Keratinocyte (primary cell): ENCODE measurements at regions not wholly inside any gene's neighbourhood (a gene's known extent, or its start where the extent isn't known, plus 50 kb on each side); places are given as distances from the start of the nearest gene placed in this dataset.

Experiments
- DNase-seq: peaks from one replicate; pipeline ENCODE4 v3.0.0-alpha.2; 2011; ENCODE audit warnings: low read depth, missing footprints, low spot score
- FAIRE-seq: peaks from 2 replicates; lab custom pipeline; 2011; peaks lifted over from hg19 to GRCh38; lab: Jason Lieb, UNC
- H2AFZ ChIP-seq: 2 replicates; pipeline ENCODE4 v1.6.0; 2012; ENCODE audit warnings: low read length, control low read depth, inconsistent platforms; ENCODE audit not compliant: control insufficient read depth
- H3K27ac ChIP-seq: 2 replicates; pipeline ENCODE4 v1.5.1; 2011; ENCODE audit warnings: low read length; ENCODE audit not compliant: control insufficient read depth, insufficient read depth
- H3K27me3 ChIP-seq: 3 replicates; pipeline ENCODE4 v1.6.0; 2011; ENCODE audit warnings: low read length; ENCODE audit not compliant: control insufficient read depth, insufficient read depth; ENCODE audit errors: extremely low read depth
- H3K36me3 ChIP-seq, 2 experiments: 2 replicates in 1 of 2; 3 replicates in 1 of 2; pipeline ENCODE4 v1.5.1; 2011; ENCODE audit warnings: low read length in 2 of 2, mild to moderate bottlenecking in 1 of 2; ENCODE audit not compliant: control insufficient read depth in 2 of 2, insufficient read depth in 2 of 2; ENCODE audit errors: extremely low read depth in 1 of 2
- H3K4me1 ChIP-seq: 3 replicates; pipeline ENCODE4 v1.5.1; 2011; ENCODE audit warnings: low read length; ENCODE audit not compliant: control insufficient read depth, insufficient read depth; ENCODE audit errors: extremely low read depth
- H3K4me2 ChIP-seq: 3 replicates; pipeline ENCODE4 v1.6.0; 2011; ENCODE audit warnings: low read depth, low read length; ENCODE audit not compliant: control insufficient read depth, insufficient read depth; ENCODE audit errors: extremely low read depth
- H3K4me3 ChIP-seq, 3 experiments: fragments of 200-600 bp in 1 of 3; sonication (generic) in 1 of 3; 2 replicates in 2 of 3; 3 replicates in 1 of 3; pipeline ENCODE4 v1.5.1; 2011 to 2016; ENCODE audit warnings: low read length in 3 of 3, mild to moderate bottlenecking in 3 of 3, control low read depth in 2 of 3, inconsistent platforms in 1 of 3, low read depth in 1 of 3, mixed read lengths in 1 of 3, mixed run types in 1 of 3, moderate library complexity in 1 of 3; ENCODE audit not compliant: control insufficient read depth in 2 of 3, insufficient read depth in 2 of 3; ENCODE audit errors: extremely low read depth in 1 of 3
- H3K79me2 ChIP-seq: 2 replicates; pipeline ENCODE4 v1.6.0; 2012; ENCODE audit warnings: low read length; ENCODE audit not compliant: control insufficient read depth, insufficient read depth
- H3K9ac ChIP-seq: 3 replicates; pipeline ENCODE4 v1.6.0; 2011; ENCODE audit warnings: low read length; ENCODE audit not compliant: control insufficient read depth, insufficient read depth; ENCODE audit errors: extremely low read depth
- H3K9me1 ChIP-seq: 3 replicates; pipeline ENCODE4 v1.6.0; 2011; ENCODE audit warnings: low read length; ENCODE audit not compliant: control insufficient read depth, insufficient read depth; ENCODE audit errors: extremely low read depth
- H3K9me3 ChIP-seq: 2 replicates; pipeline ENCODE4 v1.5.1; 2012; ENCODE audit warnings: low read depth, low read length; ENCODE audit not compliant: control insufficient read depth
- H4K20me1 ChIP-seq: 3 replicates; pipeline ENCODE4 v1.6.0; 2011; ENCODE audit warnings: low read length; ENCODE audit not compliant: control insufficient read depth, insufficient read depth; ENCODE audit errors: extremely low read depth
- EZH2 ChIP-seq: IDR thresholded peaks from one replicate; pipeline ENCODE4 v1.6.1; 2012; ENCODE audit warnings: inconsistent platforms, mild to moderate bottlenecking, low read length, moderate library complexity
- dilution Hi-C: fragments of 300-500 bp; cut with MboI; formaldehyde crosslinking; loops from one replicate; pipeline ENCODE4 v1.7.0; 2020; ENCODE audit warnings: low sequenced_read_pairs; ENCODE audit not compliant: extremely low pct_ligation_motif_present
- TF ChIP-seq, protein P1 (sequence below), 3 experiments: IDR thresholded peaks in 1 of 3; conservative IDR thresholded peaks in 1 of 3; optimal IDR thresholded peaks in 1 of 3; 2 replicates in 2 of 3; 3 replicates in 1 of 3; pipeline versions ENCODE3 to v1.5.1; 2011; ENCODE audit warnings: low read length in 3 of 3, mild to moderate bottlenecking in 3 of 3, moderate library complexity in 2 of 3, control low read depth in 1 of 3, inconsistent platforms in 1 of 3; ENCODE audit not compliant: insufficient read depth in 2 of 3; ENCODE audit errors: extremely low read depth in 1 of 3

DNA sequence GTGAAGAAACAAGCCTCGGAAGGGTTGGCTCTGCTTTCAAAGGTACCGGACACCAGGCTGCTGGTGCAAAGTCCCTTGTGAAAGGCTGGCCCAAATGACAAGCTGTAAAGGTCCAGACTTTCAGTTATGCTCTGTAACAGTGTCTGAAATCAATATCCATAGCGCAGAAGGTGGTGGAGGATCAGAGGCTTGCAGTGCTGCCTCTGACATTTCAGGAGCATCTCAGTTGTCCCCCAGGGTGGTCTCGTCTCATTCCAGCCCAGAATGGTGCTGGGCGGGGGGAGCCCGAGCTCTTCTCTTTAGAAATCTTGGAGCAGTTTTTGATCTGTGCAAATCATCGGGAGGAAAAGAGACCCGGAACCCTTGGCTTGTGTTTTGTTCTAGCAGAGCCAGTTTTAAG is 402.3 kb upstream of the RGMA start:
- Histone ChIP-seq H3K4me2 (no peak overlapping the region), H3K79me2 (no peaks in the 10 kb centered on the region), H3K27me3 (no peaks in the 10 kb centered on the region), H2AFZ (no peak overlapping the region), H3K9me3 (no peaks in the 10 kb centered on the region), H3K9me1 (no peaks in the 10 kb centered on the region), H3K4me3 (no peak overlapping the region), H3K4me1 (peaks cover 5% of the 10 kb centered on the region), H4K20me1 (no peaks in the 10 kb centered on the region), H3K9ac (no peak overlapping the region), H3K27ac (no peak overlapping the region), H3K36me3 (no peaks in the 10 kb centered on the region)
- dilution Hi-C loops, result no loop called here
- no peak for FAIRE-seq
- TF ChIP-seq, protein P1, sequence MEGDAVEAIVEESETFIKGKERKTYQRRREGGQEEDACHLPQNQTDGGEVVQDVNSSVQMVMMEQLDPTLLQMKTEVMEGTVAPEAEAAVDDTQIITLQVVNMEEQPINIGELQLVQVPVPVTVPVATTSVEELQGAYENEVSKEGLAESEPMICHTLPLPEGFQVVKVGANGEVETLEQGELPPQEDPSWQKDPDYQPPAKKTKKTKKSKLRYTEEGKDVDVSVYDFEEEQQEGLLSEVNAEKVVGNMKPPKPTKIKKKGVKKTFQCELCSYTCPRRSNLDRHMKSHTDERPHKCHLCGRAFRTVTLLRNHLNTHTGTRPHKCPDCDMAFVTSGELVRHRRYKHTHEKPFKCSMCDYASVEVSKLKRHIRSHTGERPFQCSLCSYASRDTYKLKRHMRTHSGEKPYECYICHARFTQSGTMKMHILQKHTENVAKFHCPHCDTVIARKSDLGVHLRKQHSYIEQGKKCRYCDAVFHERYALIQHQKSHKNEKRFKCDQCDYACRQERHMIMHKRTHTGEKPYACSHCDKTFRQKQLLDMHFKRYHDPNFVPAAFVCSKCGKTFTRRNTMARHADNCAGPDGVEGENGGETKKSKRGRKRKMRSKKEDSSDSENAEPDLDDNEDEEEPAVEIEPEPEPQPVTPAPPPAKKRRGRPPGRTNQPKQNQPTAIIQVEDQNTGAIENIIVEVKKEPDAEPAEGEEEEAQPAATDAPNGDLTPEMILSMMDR (optimal IDR thresholded peaks at IDR 0.05 in 1 of 3, IDR thresholded peaks at IDR 0.05 in 1 of 3, conservative IDR thresholded peaks at IDR 0.05 in 1 of 3; ENCODE audit: extremely low read depth in 1 of 3, insufficient read depth in 2 of 3, low read length in 3 of 3), result no peak
- TF ChIP-seq EZH2, result no peak
- DNase-seq, result no peak

DNA sequence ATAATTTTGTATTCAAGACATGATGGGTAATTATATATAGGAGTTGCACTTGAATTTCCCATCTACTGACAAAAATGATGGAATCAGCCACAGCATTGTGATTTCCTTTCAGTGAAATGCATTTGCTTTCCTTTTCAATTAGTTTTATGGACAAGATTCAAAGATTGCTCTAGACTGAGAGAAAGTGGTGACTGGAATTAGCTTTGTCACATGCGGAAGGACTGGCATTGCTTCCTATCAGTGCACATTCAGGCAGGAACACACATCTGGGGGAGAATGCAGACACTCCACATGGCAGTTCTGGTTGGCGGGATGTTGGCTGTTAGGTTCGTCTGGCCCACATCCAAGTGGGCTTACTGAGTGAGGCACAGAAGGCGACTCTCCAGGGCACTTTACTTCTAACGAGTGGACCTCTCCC is 399.3 kb upstream of the RGMA start:
- H3K4me2 ChIP-seq, result no peak overlapping the region
- H3K79me2 ChIP-seq, result no peaks in the 10 kb centered on the region
- H3K4me3 ChIP-seq, result no peak overlapping the region
- DNase-seq, result no peak
- no peak overlapping the region for H2AFZ ChIP-seq
- H3K9me1 ChIP-seq, result no peaks in the 10 kb centered on the region
- no peak for TF ChIP-seq EZH2
- TF ChIP-seq, protein P1 (optimal IDR thresholded peaks at IDR 0.05 in 1 of 3, IDR thresholded peaks at IDR 0.05 in 1 of 3, conservative IDR thresholded peaks at IDR 0.05 in 1 of 3; ENCODE audit: extremely low read depth in 1 of 3, insufficient read depth in 2 of 3, low read length in 3 of 3), result no peak
- H3K9ac ChIP-seq, result no peak overlapping the region
- H3K27me3 ChIP-seq, result no peaks in the 10 kb centered on the region
- H3K9me3 ChIP-seq, result no peaks in the 10 kb centered on the region
- no peak overlapping the region for H3K27ac ChIP-seq
- no peaks in the 10 kb centered on the region for H3K36me3 ChIP-seq
- no peaks in the 10 kb centered on the region for H4K20me1 ChIP-seq
- no peak for FAIRE-seq
- dilution Hi-C loops, result no loop called here
- no peaks in the 10 kb centered on the region for H3K4me1 ChIP-seq
